GM19397 (cell line): ENCODE measurements at regions not wholly inside any gene's neighbourhood (a gene's known extent, or its start where the extent isn't known, plus 50 kb on each side); places are given as distances from the start of the nearest gene placed in this dataset.
"Not testable (repeated sequence)": the region's sequence is repeated elsewhere in the genome, so short reads cannot be mapped to it uniquely, and the experiment has no call there.

ENCODE experiments used
- ATAC-seq: cut with Tn5 transposase; IDR thresholded peaks from one replicate; pipeline ENCODE4 v1.9.1; 2021; ENCODE audit warnings: mild to moderate bottlenecking, moderate library complexity; ENCODE audit not compliant: unreplicated experiment

DNA sequence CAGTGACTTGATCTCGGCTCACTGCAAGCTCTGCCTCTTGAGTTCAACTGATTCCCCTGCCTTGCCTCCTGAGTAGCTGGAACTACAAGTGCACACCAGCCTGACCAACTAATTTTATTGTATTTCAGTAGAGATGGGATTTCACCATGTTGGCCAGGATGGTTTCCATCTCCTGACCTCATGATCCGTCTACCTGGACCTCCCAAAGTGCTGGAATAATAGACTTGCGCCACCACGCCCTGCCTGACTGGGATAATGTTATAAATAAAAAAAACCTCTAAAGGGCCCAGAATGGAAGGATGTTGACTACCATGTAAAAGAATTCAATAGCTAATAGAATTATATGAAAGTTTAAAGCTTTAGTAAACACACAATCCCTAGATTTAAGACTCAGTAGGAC is 91.9 kb downstream of the TSPY10 start:
- no peak for ATAC-seq

DNA sequence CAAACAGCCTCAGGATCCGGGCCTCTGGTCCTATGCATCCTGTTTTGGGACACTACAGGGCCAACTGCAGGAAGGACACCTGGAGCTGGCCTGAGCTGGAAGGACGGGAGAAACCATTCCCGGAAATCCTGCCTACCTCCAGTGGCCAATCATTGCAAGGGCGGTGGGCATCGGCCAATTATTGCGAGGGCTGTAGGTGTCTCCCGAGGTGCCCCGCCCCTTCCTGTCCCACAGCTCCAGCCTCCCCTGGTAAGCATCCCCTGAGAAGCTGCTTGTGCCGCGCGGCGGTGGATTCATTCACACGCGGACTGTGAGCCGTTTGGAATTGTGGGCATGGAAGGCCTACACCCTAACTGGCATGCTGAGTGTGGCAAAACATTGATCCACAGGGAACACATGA is 95.5 kb downstream of the TSPY10 start:
- ATAC-seq = no peak

DNA sequence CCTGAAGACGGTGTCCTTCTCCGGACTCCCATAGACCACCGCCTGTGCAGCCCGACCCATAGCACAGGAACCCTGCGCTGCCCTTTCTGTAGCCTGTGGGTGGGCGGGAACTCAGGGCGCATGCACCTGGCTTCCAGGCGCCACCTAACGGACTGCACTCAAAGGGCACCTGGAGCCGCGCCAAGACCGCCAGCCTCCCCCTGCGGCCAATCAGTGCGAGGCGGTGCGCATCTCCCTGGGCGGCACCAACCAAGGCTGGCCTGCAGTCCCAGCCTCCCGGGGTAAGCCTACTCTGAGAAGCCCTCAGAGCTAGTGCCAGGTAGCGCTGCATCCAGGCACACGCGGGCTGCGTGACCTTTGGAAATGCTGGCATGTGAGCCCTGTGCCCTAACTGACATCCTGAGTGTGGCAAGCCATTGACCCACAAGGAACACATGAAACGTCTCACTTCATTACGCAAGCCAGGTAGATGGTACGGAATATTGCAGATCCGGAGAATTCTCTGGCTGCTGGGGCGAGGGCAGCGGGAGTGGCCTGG is 113.0 kb downstream of the TSPY10 start:
- not testable (repeated sequence) for ATAC-seq

DNA sequence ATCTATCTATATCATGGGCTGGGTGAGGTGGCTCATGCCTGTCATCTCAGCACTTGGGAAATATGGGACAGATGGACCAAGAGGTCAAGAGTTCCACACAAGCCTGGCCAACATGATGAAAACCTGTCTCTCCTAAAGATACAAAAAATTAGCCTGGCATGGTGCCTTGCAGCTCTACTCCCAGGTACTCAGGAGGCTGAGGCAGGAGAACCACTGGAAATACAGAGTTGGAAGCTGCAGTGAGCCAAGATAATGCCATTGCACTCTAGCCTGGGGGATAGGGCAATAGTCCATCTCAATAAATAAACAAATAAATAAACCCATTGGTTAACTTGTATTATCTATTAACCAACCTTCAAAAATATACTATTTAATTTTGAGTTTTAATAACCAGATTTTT is 138.5 kb downstream of the TSPY10 start:
- not testable (repeated sequence) for ATAC-seq

DNA sequence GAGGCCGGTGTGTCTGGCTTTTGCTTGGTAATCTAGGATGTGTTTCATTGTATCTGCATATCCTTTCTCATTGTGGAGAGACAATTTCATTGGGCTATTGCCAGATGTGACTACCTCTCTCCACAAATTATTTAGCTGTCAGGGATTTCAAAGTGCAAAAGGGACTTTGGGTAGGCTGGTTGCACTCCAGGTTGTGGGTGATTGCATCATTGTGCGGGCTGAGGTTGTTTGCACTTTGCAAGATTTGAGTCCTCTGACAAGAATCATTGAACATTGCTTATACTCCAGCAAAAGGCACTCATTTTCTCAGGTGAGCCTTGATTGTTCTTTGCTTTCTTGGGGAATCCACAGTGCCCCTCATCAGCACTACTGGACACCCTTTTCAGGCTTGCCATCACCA is 164.8 kb downstream of the TSPY10 start:
- not testable (repeated sequence) for ATAC-seq

DNA sequence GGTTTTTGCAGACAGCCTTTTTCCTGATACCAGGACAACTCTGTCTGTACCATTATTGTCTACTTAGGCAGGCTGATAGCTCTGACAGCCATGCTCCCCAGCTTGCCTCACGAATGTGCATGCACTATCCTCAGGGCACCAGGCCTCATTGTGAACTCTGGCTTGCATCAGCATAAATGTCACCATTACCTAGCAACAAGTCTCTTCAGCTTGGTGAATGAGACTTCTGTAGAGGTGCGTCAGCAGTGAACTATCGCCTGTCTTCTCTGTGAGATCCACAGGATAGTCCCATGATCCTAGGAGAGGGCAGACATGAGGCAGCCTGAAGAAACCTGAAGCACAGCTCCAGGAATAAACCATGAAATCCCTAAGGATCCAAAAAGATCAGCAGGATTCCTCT is 189.3 kb downstream of the TSPY10 start:
- not testable (repeated sequence) for ATAC-seq

DNA sequence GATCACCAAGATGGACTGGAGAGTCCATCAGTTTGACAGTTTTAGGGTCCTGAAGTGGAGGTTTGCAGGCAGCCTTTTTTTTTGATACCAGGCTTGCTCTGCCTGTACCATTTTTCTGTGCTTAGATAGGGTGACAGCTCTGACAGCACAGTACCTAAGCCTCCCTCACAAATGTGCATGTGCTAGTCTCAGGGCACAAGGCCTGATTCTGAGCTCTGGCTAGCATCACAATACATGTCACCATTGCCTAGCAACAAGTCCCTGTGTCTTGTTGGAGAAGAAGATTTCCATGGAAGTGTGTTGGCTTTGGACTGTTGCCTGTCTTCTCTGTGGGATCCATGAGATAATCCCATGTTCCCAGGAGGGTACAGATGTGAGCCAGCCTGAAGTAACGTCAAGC is 191.1 kb downstream of the TSPY10 start:
- not testable (repeated sequence) for ATAC-seq

DNA sequence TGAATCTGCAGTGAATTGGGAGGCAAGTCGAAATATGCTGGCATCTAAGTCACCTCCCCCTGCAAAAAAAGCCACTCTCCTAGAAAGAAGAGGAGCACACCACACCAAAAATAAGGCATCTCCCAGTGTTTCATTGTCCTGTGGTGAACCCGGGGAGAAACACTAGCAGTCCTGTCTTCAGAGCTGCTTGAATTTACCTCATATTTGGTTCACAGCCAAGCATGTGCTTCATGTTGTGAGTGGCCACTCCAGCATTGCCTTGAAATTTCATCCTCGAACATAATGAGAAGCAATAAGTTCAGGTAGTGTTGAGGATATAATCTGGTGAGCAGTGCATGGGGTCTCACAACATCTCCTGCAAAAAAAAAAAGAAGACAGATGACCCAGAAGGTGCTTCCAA is 191.9 kb downstream of the TSPY10 start:
- ATAC-seq = not testable (repeated sequence)

DNA sequence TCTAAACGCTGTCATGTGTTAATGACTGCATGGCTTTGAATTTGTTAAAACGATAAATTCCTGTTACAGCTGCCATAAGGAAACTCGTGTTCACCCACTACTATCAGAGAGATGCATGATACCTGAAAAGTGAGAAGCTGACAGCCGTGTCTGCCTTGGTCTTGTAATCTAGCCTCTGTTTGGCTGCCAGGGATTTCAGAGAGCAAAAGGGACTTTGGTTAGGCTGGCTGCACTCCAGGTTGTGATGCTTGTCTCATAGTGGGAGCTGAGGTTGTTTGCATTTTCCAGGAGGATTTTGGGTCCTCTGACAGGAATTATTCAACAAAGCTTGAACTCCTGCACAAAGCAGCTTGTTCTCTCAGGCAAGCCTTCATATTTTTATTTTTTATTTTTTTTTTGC is 209.9 kb downstream of the TSPY10 start:
- ATAC-seq = not testable (repeated sequence)

DNA sequence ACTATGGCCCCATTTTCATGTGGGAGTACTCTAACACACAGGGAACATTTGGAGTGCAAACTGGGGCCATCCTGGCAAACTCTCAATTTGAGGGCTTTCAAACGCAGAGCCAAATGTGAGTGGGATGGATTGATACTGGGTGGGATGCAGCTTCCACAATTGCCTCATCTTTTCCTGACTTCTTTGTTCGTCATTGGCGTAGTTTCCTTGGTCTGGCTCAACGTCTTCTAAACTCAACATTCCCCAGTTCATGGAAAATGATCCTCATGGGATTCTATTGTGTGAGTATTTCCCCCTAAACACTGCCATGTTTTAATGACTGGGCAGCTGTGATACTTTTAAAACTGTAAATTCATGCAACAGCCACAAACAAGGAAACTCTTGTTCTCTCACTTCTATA is 228.3 kb downstream of the TSPY10 start:
- not testable (repeated sequence) for ATAC-seq

DNA sequence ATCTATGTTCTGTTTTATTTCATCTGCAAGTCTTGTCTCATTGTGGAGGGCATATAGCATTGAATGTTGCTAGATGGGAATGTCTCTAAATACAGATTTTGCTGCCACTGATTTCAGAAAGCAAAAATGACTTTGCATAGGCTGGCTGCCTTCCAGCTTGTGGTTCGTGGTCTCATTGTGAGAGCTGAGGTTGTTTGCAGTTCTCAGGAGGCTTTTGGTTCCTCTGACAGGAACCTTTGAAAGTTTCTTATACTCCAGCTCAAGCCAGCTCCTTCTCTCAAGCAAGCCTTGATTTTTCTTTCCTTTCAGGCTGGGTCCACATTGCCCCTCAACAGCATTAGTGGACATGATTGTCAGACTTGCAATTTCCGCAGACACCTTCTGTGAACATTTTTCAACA is 229.8 kb downstream of the TSPY10 start:
- ATAC-seq = not testable (repeated sequence)

DNA sequence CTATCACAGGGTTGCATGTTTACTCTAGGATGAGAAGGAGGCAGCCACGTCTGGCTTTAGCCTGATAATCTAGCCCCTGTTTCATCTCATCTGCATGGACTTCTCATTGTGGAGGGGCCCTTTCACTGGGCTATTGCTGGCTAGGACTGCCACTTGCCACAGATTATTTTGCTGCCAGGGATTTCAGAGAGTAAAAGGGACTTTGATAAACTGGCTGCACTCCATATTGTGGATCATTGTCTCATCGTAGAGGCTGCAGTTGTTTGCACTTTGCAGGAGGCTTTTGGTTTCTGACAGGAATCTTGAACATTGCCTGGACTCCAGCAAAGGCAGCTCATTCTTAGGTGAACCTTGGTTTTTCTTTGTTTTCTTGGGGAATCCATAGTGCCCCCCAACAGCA is 234.8 kb downstream of the TSPY10 start:
- ATAC-seq = not testable (repeated sequence)

DNA sequence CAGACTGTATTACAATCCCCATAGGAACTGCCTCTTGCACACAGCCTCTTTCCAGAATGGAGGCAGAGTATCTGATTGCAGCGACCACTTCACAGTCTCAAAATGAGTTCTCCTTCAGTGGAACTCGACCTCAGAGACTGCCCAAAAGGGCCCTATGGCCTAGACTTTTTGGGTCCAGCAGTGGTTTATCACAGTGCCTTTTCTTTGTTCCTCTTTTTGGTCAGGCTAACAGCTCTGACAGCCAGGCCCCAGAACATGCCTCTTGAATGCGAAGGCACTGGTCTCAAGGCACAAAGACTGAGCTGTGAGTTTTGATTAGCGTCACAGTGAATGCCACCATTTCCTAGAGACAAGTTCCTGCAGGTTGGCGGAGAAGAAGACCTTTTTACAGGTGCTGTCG is 241.6 kb downstream of the TSPY10 start:
- not testable (repeated sequence) for ATAC-seq

DNA sequence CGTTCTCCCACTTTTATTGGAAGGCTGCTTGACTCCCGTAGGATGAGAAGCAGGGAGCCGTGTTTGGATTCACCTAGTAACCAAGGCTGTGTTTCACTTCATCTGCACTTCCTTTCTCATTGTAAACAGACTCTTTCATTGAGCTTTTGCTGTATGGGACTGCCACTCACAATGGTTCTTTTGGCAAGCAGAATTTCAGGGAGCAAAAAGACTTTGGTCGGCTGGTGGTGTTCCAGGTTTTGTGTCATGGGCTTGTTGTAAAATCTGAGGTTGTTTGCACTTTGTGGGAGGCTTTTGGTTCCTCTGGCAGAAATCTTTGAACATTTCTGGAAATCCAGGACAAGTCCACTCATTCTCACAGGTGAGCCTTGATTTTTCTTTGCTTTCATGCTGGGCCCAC is 243.4 kb downstream of the TSPY10 start:
- ATAC-seq = not testable (repeated sequence)

DNA sequence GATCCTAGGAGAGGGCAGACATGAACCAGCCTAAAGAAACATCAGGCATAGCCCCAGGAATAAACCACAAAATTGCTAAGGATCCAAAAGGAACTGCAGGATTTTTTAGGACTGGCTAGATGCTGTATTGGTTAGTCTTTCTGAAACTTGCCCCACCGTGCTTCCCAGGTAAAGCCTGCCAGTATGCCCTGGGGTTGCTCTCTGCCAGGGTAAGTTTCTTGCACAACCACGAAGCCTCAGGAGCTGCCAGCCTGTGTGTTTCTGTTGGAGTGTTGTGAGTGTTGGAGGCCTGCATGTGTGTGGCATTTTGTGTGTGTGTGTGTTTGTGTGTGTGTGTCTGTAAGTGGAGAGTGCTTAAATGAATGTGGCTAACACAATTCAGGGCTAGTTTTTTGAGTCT is 244.4 kb downstream of the TSPY10 start:
- ATAC-seq = not testable (repeated sequence)

DNA sequence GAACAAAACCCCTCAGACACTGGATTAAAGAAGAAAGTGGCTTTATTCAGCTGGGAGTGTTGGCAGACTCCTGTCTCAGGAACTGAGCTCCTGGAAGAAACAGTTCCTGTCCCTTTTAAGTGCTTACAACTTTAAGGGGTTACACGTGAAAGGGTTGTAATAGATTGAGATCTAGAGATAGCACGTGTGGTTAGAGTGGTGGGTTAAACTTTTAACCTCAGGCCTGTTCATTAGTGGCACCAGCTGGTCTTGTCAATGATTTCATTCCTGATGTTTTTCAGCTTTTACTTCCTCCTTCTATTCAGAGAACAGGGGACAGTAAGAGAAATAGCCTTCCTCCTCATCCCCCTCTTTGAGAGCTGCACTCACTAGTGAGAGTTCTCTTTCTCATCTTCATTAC is 247.1 kb downstream of the TSPY10 start:
- peak; percentile 56 for ATAC-seq

DNA sequence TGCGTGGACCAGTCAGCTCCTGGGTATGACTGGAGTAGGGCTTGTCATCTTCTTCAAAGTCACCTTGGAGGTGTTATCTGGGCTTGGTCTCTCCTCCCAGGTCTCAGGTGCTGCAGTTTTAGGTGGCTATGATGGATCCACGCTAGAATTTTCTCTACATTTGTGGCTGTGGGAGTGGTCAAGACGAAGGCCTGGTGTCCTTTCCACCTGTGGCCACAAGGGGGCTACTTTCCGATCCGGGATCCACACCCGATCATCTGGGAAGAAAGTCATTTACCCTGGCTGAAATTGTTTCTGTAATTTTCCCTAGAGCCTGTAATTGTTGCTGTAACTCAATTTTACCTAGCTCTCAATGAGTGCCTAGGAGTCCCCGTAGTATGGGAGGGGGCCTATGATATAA is 248.0 kb downstream of the TSPY10 start:
- not testable (repeated sequence) for ATAC-seq

DNA sequence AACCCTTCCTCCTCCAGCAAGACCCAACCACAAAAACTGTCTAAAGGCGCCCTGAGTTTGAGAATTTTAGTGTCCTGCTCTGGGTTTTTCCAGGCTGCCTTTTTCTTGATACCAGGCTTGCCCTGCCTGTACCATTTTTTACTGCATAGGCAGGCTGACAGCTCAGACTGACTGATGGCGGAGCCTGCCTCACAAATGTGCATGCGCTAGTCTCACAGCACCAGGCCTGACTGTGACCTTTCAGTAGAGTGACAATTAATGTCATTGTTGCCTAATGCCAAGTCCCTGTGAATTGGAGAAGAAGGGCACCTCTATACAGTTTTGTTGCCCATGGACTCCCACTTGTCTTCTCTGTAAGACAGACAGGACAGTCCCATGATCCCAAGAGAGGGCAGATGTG is 253.9 kb downstream of the TSPY10 start:
- not testable (repeated sequence) for ATAC-seq

DNA sequence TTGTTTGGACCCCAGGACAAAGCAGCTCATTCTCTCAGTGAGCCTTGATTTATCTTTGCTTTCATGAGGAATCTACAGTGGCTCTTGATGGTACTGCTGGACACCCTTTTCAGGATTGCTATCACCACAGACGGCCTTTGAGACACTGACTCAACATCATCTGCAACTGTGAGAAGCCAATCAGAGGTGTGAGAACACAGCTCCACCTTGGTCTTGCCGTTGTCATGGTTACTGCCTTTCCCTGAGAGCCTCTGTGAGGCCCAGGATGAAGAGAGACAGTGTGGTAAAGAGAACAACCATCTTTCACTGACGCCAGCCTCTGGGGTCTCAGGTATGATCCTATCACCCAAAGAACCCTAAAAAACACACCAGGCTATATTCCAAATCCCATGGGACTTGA is 270.2 kb downstream of the TSPY10 start:
- ATAC-seq = not testable (repeated sequence)

DNA sequence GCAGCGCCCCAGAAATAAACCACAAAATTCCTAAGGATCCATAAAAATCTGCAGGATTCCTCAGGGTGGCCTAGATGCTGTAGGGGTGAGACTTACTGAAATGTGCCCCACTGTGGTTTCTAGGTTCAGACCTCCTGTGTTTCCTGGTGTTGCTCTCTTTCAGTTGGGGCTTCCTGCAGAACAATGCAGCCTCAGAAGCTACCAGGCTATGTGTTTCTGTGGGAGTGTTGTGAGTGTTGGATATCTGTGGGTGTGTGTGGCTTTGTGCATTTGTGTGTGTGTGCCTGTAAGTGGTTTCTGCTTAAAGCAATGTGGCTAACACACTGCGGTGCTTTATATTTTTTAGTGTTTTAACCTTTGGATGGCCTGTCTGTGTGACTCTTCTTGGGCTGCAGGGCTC is 277.6 kb downstream of the TSPY10 start:
- ATAC-seq = no peak
